Kidney epithelial cell (primary cell): ENCODE measurements at regions not wholly inside any gene's neighbourhood (a gene's known extent, or its start where the extent isn't known, plus 50 kb on each side); places are given as distances from the start of the nearest gene placed in this dataset.
A peak's percentile ranks its signal among the peaks of the same experiment; 100 is the strongest.
"Not testable (repeated sequence)": the region's sequence is repeated elsewhere in the genome, so short reads cannot be mapped to it uniquely, and the experiment has no call there.

Source experiments
- DNase-seq: peaks from one replicate; pipeline ENCODE4 v3.0.0-alpha.2; 2010; ENCODE audit warnings: low read depth
- H3K27me3 ChIP-seq: 2 replicates; pipeline ENCODE4 v1.6.0; 2011; ENCODE audit warnings: low read length; ENCODE audit not compliant: control insufficient read depth, insufficient read depth
- H3K36me3 ChIP-seq: 2 replicates; pipeline ENCODE4 v1.5.1; 2011; ENCODE audit warnings: low read length; ENCODE audit not compliant: control insufficient read depth, insufficient read depth
- H3K4me3 ChIP-seq: 2 replicates; pipeline ENCODE4 v1.5.1; 2011; ENCODE audit warnings: low read depth, mild to moderate bottlenecking, control low read depth, low read length
- CTCF ChIP-seq: IDR thresholded peaks from 2 replicates; pipeline ENCODE4 v1.5.1; 2011; ENCODE audit warnings: mild to moderate bottlenecking, moderate library complexity, low read length, control low read depth, inconsistent platforms; ENCODE audit not compliant: insufficient read depth, poor library complexity, severe bottlenecking

GRCh38 chr7:17098515-17098914 is 199.9 kb upstream of the AHR start:
- DNase-seq, result no peak
- Histone ChIP-seq H3K27me3 (no peaks in the 10 kb centered on the region), H3K4me3 (no peak overlapping the region), H3K36me3 (no peaks in the 10 kb centered on the region)
- TF ChIP-seq CTCF, result no peak

GRCh38 chr7:17099083-17099973 is 199.1 kb upstream of the AHR start:
- no peak for TF ChIP-seq CTCF
- Histone ChIP-seq H3K36me3 (no peaks in the 10 kb centered on the region), H3K4me3 (no peak overlapping the region), H3K27me3 (no peaks in the 10 kb centered on the region)
- DNase-seq, result peak; percentile 34

GRCh38 chr7:17099974-17100509 is 198.4 kb upstream of the AHR start:
- H3K4me3 ChIP-seq, DNase-seq, H3K27me3 ChIP-seq, H3K36me3 ChIP-seq: not testable (repeated sequence)

GRCh38 chr7:17101207-17101696 is 197.2 kb upstream of the AHR start:
- no peaks in the 10 kb centered on the region for H3K36me3 ChIP-seq
- no peaks in the 10 kb centered on the region for H3K27me3 ChIP-seq
- DNase-seq, result no peak
- TF ChIP-seq CTCF, result no peak
- H3K4me3 ChIP-seq, result no peak overlapping the region

- TF ChIP-seq CTCF, result no peak
- no peak for DNase-seq
- no peak overlapping the region for H3K4me3 ChIP-seq
- H3K36me3 ChIP-seq, result no peaks in the 10 kb centered on the region
- H3K27me3 ChIP-seq, result no peaks in the 10 kb centered on the region
Observed at GRCh38 chr7:17103170-17103569, 195.3 kb upstream of the AHR start.

GRCh38 chr7:17103984-17104383 is 194.5 kb upstream of the AHR start:
- DNase-seq, result no peak
- no peak for TF ChIP-seq CTCF
- H3K36me3 ChIP-seq, result no peaks in the 10 kb centered on the region
- no peaks in the 10 kb centered on the region for H3K27me3 ChIP-seq
- no peak overlapping the region for H3K4me3 ChIP-seq
